Uterus (tissue), 3 donors: ENCODE measurements at regions not wholly inside any gene's neighbourhood (a gene's known extent, or its start where the extent isn't known, plus 50 kb on each side); places are given as distances from the start of the nearest gene placed in this dataset.
A peak's percentile ranks its signal among the peaks of the same experiment; 100 is the strongest.

Source experiments
- DNase-seq, 2 donors: peaks; one replicate each; pipeline ENCODE4 v3.0.0-alpha.2; 2019 to 2020
- H3K27ac ChIP-seq, 2 donors: fragments of 200-600 bp; sonication (generic); 1 replicate in 1 of 2; 2 replicates in 1 of 2; pipeline ENCODE4 v1.5.1; 2016 to 2018
- H3K27me3 ChIP-seq, 2 donors: fragments of 200-600 bp; sonication (generic); one replicate each; pipeline ENCODE4 v1.5.1; 2018 to 2019; ENCODE audit warnings: control low read depth in 1 of 2
- H3K36me3 ChIP-seq, 2 donors: fragments of 200-600 bp; sonication (generic); one replicate each; pipeline ENCODE4 v1.5.1; 2019; ENCODE audit warnings: control low read depth in 1 of 2
- H3K4me1 ChIP-seq, 2 donors: fragments of 200-600 bp; sonication (generic); one replicate each; pipeline ENCODE4 v1.5.1; 2018 to 2019; ENCODE audit warnings: control low read depth in 1 of 2
- H3K4me3 ChIP-seq, 2 donors: fragments of 200-600 bp; sonication (generic); 1 replicate in 1 of 2; 2 replicates in 1 of 2; pipeline ENCODE4 v1.5.1; 2018 to 2019; ENCODE audit warnings: mild to moderate bottlenecking in 1 of 2
- H3K9me3 ChIP-seq, 2 donors: fragments of 200-600 bp; sonication (generic); one replicate each; pipeline ENCODE4 v1.5.1; 2019; ENCODE audit warnings: control low read depth in 1 of 2
- CTCF ChIP-seq, 4 experiments: fragments of 200-600 bp in 2 of 4; fragments of 450-650 bp in 2 of 4; sonication (generic) in 2 of 4; IDR thresholded peaks; one replicate each; pipeline ENCODE4 v1.5.1; 2016 to 2019; ENCODE audit warnings: antibody characterized with exemption in 4 of 4, mild to moderate bottlenecking in 2 of 4, moderate library complexity in 1 of 4
- POLR2A ChIP-seq, 2 donors: fragments of 450-650 bp; IDR thresholded peaks; one replicate each; pipeline ENCODE4 v1.6.1; 2016; ENCODE audit warnings: antibody characterized with exemption in 2 of 2, mild to moderate bottlenecking in 1 of 2, moderate library complexity in 1 of 2
- intact Hi-C: fragments of 100-400 bp; cut with DNase I; formaldehyde crosslinking; loops from one replicate; pipeline ENCODE4 v1.15.1; 2023; ENCODE audit warnings: low total_unique reads
- donor health status: DM: yes; HTN: yes; CAD: no.

- H3K4me3 ChIP-seq: no peak overlapping the region
- intact Hi-C loops: no loop called here
- TF ChIP-seq CTCF (IDR thresholded peaks at IDR 0.05) (no peak), POLR2A (IDR thresholded peaks at IDR 0.05) (no peak)
- no peak for DNase-seq
- no peak overlapping the region for H3K27ac ChIP-seq
- no peaks in the 10 kb centered on the region for H3K27me3 ChIP-seq
- no peaks in the 10 kb centered on the region for H3K9me3 ChIP-seq
- H3K36me3 ChIP-seq: no peaks in the 10 kb centered on the region
- H3K4me1 ChIP-seq: no peaks in the 10 kb centered on the region
Measured at GRCh38 chr15:58264053-58264971, 126.1 kb downstream of the AQP9 start.

- DNase-seq: no peak
- intact Hi-C loops: no loop called here
- TF ChIP-seq POLR2A (IDR thresholded peaks at IDR 0.05) (no peak), CTCF (IDR thresholded peaks at IDR 0.05) (no peak)
Measured at GRCh38 chr15:58267051-58267450, 128.9 kb downstream of the AQP9 start.

GRCh38 chr15:58268746-58269267 is 130.6 kb downstream of the AQP9 start:
- Histone ChIP-seq H3K9me3 (no peaks in the 10 kb centered on the region), H3K36me3 (no peaks in the 10 kb centered on the region), H3K4me1 (no peaks in the 10 kb centered on the region), H3K27ac (no peak overlapping the region), H3K4me3 (no peak overlapping the region), H3K27me3 (no peaks in the 10 kb centered on the region)
- no peak for TF ChIP-seq POLR2A (IDR thresholded peaks at IDR 0.05)
- TF ChIP-seq CTCF (IDR thresholded peaks at IDR 0.05): no peak
- no peak for DNase-seq
- intact Hi-C loops: no loop called here

More at GRCh38 chr15:58267051-58267450, 128.9 kb downstream of the AQP9 start:
- Histone ChIP-seq H3K4me3 (no peak overlapping the region), H3K4me1 (no peaks in the 10 kb centered on the region), H3K27me3 (no peaks in the 10 kb centered on the region), H3K36me3 (no peaks in the 10 kb centered on the region), H3K27ac (no peak overlapping the region), H3K9me3 (no peaks in the 10 kb centered on the region)

GRCh38 chr15:58269455-58270414 is 131.6 kb downstream of the AQP9 start:
- H3K4me1 ChIP-seq: no peaks in the 10 kb centered on the region
- DNase-seq: no peak
- H3K36me3 ChIP-seq: no peaks in the 10 kb centered on the region
- H3K4me3 ChIP-seq: no peak overlapping the region
- H3K27ac ChIP-seq: no peak overlapping the region
- intact Hi-C loops: no loop called here
- no peaks in the 10 kb centered on the region for H3K9me3 ChIP-seq
- TF ChIP-seq POLR2A (IDR thresholded peaks at IDR 0.05): no peak
- peak; percentile 30 to 59 (median 37) for TF ChIP-seq CTCF (IDR thresholded peaks at IDR 0.05)
- no peaks in the 10 kb centered on the region for H3K27me3 ChIP-seq
